NCI-H524 (cell line): ENCODE measurements at regions not wholly inside any gene's neighbourhood (a gene's known extent, or its start where the extent isn't known, plus 50 kb on each side); places are given as distances from the start of the nearest gene placed in this dataset.
"Not testable (repeated sequence)": the region's sequence is repeated elsewhere in the genome, so short reads cannot be mapped to it uniquely, and the experiment has no call there.

Experiments
- DNase-seq, 2 experiments: peaks; one replicate each; lab custom pipeline; 2025; lab: John Stamatoyannopoulos, UW

DNA sequence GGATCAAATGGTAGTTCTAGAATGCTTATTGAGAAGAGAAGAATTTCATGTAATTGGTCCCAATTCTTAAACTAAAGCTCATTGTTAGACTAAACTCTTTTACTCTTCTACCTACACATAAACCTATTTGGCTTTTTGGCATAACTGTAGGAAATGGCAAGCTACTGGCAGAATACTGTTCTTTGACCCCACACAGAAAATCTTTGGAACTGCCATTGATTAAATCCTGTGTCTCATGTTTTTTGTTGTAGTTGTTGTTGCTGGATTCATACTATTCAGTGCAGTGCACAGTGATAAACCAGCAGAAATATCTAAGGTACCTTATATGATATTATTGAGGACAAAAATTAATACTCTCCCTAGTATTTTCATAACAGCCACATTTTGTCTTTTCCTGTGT is 242.1 kb upstream of the SGK1 start:
- DNase-seq, result no peak

DNA sequence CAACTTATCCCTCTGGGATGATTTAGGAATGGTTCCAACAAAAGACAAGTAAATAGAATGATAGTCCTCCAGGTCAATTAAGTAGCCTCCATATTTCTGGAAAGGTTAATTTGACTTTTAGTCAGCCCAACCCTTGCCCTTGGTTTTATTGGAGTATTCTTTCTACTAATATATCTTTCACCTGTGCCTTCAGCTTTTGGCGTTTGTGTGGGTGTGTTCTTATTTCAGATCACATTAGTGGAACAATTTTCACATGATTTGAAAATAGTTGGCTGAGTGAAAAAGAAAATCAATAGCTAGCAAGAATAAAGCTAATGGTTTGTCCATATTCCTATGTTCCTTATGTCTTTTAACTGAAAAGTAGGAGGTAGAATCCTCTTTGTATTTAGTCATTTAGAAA is 239.6 kb upstream of the SGK1 start:
- no peak for DNase-seq

DNA sequence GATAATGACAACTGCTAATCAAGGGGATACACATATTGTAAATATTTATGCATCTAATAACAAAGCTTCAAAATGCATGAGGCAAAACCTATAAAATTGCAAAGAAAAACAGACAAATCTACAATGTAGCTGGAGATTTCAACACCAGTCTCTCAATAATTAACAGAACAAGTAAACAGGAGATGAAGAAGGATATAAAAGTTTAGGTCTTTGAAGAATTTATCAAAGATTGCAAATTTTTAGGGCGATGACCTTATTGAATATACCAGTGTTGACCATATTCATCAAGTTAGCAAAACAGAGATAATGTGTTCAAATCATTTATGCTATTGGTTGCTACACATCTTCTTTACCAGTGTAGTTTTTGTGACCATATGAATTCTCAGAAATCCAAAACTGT is 237.8 kb upstream of the SGK1 start:
- no peak for DNase-seq

GRCh38 chr6:134553936-134554335 is 236.0 kb upstream of the SGK1 start:
- no peak for DNase-seq

GRCh38 chr6:134551245-134551960 is 233.5 kb upstream of the SGK1 start:
- no peak for DNase-seq

DNA sequence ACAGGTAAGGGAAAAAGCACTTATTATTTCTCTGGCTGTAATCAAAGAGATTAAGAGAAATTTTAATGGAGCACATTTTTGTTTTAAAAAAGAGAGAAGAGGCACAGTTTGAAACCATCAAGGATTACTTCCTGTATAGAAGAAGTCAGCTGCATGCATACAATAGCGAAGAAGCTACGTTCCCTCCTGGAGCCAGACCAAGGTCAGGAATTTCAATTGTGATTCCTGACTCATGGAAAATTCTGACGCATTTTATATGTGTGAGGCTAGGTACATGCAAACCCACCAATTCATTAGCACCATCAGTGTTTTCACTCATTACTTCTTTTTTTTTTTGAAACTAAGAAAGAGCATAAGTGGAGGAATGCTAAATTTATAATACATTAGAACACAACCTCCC is 232.7 kb upstream of the SGK1 start:
- no peak for DNase-seq

DNA sequence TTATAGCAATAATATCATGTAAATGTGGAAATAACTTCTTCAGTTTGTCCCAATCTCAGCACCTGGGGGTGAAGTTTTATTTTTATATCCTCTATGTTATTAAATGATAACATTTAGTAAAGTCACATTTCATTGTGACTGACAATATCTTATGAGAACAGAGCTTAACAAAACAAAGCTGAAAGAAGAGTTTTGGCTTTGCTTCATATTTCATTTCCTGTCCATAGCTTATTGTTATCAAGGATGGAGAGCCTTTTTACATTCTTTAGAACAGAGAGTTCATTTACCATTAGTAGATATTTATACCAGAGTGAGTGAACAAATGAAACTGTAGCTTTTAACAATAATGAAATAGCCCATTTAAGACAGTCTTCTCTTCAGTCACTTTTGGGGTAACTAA is 231.9 kb upstream of the SGK1 start:
- DNase-seq, result no peak

DNA sequence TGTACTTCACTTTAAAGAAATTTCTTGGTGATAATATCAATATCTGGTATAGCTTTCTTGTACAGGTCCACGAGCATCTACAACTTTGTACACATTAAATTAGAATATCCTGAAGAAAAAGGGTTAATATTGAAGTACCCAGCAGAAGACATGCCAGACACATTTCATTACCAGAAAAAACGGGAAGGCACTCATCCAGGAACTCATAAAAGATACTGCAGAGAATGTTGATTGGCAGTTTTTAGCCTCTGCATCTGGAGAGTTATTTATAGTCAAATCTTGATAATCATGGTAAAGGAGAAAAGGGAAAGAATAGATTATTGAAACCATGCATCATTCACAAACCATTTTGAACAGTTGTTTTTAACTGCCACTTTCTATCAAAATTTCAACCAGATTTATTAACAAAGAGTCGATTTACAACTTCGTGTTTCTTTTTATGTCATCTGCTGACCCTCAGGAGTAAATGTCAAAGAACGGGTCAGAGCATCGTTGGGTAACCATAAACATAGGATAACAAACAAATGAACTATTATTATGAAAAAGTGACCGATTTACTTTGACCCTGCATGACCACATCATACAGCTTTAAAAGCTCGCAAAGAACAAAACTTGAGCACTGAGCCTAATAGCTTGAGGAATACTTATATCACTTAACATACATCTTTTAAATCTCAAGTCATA is 229.2 kb upstream of the SGK1 start:
- no peak for DNase-seq

DNA sequence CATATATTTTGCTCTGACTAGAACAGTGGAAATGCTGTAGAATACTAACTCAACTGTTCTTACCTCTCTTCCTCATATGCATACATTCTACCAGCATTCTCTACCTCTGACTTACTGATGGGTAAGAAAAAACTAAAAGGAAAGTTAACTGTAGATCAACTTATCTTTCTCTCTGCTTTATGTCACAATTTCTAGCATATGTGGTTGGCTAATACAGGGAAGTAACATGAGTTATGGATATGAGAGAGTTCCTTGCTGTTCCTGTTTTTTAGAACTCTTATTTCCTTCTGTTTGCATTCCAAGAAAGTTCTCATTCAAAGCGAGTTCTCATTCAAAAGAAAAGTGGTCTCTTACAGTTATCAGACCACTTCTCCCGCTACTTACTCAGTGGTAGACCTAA is 226.8 kb upstream of the SGK1 start:
- DNase-seq, result no peak

DNA sequence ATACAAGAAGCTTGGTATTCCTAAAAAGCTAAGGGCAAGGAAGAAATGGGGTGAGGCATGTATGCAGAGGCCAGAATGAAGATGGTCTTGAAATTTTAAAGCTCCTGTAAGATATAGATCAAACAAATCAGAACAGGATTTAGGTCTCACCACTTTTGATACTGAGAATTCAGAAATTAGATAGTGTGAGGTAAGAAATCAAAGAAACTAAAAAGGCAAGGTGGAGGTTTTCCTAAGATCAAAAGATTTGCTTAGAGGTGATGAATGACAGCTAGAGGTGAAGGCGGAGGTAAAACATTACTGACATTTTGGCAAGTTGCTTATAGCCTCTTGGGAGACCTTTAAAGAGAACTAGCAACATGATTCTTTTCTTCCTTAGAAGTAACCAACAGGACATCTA is 225.2 kb upstream of the SGK1 start:
- no peak for DNase-seq

GRCh38 chr6:134541001-134541400 is 223.1 kb upstream of the SGK1 start:
- no peak for DNase-seq

DNA sequence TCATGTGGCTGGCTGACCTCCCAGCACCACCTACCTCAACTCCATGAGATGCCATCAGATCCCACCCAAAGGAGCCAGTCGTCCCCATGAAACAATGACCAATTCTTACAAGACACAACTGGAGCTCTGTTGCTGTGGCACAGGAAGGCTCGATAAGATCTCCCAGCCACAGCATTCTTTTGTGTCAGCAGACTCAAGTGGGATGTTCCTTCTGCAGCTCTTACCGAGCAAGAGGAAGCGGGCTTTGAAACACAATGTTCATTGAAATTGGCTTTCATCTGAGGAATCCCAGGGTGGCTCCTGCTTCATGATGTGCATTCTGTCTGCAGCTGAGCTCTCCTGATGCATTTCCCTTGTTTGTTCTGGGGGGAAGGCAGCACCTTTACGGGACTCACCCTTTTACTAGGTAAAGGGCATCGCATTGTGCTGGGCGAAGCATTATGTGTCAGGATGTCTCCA is 222.0 kb upstream of the SGK1 start:
- DNase-seq, result no peak

GRCh38 chr6:134537765-134538164 is 219.9 kb upstream of the SGK1 start:
- not testable (repeated sequence) for DNase-seq

GRCh38 chr6:134537146-134537555 is 219.2 kb upstream of the SGK1 start:
- DNase-seq, result no peak

GRCh38 chr6:134535831-134536230 is 217.9 kb upstream of the SGK1 start:
- DNase-seq, result no peak

DNA sequence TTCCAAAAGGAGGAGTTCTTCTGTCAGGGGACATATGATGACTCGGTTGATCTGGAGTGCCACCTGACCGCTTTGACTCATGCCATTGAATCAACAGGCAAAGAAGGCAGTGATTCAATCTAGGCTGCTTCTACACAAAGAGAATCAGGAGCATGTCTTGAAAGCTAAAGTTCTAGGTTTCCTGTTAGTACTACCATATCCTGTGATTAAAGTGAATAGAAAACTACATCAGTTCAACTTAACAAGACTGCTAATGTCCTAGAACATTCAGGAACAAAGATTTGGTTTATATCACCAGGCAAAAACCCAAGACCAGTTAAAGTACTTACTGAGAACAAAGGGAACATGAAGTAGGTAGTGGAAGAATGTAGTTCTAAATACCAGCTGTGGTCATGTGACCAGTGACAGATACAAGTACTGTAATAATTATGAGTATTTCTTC is 216.8 kb upstream of the SGK1 start:
- DNase-seq, result no peak

GRCh38 chr6:134533991-134534390 is 216.1 kb upstream of the SGK1 start:
- DNase-seq, result no peak

DNA sequence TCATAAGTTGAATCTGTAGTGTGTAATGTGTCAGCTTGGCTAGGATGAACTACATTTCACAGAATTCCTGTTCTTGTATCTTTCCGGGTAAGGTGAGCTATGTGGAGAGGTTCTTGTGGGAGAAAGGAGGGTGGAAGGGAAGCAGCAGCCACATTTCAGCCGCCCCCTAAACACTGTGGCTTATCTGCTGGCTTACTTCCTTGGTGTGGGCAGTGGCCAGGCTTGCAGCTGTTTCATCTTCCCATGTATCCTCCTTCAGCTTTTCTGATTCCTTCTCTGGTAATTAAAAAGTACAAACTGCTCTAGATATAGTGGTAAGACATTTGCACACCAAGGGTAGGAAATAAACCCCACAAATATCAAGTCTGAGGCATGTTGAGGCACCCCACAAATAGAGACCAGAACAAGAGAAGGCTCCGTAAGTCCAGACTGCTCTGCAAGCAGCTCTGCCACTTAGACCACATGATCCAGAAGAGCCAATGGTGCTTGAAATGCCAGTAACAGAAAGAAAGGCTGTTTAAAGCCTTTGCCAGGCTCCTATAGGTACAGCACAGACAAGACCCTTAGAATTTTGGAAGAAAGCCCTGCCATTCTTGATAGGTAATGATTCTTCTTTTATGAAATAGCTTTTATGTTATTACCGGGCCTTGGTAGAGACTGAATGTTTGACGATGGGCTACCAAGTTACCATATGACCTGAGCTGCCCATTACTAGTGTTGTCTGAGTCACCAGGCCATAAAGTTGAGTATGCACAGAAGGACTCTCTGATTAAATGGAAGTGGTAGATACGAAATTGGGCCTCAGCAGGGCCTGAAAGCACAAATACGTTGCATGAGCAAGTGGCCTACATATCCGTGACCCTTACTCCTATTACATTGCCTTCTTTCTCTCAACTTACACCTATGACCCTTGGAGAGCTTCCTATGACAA is 215.0 kb upstream of the SGK1 start:
- DNase-seq, result no peak

DNA sequence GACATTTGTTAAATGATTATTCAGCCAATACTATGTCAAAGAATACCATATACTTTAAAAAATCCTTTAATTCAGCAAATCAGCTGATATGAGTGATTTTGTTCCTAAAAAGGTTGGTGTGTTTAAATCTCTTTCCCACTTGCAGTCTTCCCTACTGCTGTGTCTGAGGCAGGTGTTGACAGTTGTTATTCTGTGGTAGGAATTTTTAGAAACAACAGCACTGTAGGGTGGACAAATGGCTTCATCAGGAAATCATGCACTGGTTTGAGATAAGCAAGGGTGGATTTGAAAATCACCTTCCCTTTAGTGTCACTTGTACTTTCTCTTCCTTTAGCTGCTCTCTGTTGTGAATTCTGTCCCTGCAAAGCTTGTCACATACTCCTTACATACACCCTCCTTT is 213.7 kb upstream of the SGK1 start:
- DNase-seq, result no peak

- no peak for DNase-seq
Observed at GRCh38 chr6:134531188-134531551, 213.3 kb upstream of the SGK1 start.

DNA sequence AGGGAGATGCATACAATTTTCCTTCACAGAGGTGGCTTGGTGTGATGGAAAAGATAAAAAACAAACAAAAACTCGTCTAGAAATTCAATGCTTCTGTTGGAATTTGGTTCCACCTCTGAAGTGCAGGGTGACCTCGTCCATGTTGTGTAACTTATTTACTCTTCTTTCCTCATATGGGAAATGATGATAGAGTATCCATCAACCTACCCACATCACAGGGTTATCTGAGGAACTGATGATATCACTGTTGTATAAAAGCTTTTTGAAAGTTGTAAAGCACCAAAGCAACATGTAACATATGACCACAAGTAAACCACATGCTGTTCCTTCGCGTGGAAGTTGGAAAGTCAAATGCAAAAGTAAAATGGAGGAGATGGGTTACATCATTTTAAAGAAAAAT is 212.0 kb upstream of the SGK1 start:
- no peak for DNase-seq

DNA sequence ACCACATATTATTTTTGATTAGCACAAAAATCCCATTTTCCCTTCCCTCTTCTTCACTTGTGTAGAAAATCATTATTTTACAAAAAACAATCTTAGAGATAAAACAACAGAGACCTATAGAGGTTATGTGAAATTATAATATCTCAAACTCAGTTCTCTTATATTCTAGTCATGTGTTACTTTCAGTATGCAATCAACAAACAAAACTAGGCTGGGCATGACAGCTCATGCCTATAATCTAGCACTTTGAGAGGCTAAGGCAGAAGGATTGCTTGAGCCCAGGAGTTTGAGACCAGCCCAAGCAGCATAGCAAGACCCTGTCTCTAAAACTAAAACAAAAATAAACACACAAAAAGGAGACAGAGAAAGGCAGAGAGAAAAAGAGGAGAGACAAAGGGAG is 211.4 kb upstream of the SGK1 start:
- no peak for DNase-seq
